ENCODE measurements at regions not wholly inside any gene's neighbourhood (a gene's known extent, or its start where the extent isn't known, plus 50 kb on each side); places are given as distances from the start of the nearest gene placed in this dataset.

DNA sequence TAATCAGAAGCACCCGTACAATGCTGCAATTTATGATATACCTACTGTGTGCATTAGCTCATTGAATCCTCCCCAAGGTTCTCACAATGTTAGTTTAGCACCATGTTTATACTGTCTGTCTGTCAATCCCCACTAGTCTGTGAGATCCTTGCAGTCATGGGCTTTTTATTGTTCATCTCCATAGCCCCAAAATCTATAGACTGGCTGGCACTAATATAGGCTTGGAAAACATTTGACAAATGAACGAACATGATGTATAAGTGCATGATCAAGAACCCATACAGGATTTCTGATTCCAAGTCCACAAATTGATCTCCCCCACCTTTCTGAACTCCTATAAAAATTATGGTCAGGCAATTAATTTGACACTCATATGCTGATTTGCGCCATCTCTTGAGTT, 290.0 kb downstream of the OMA1 start:
- Histone ChIP-seq H3K4me1 (no peaks in the 10 kb centered on the region), H3K27ac (no peak overlapping the region), H3K4me3 (no peak overlapping the region), H3K9me3 (no peaks in the 10 kb centered on the region), H3K27me3 (no peaks in the 10 kb centered on the region), H3K36me3 (no peaks in the 10 kb centered on the region)
- DNase-seq (no peak), ATAC-seq (no peak)
- intact Hi-C loops (cut with DNase I; ENCODE audit: low total_unique reads): no loop called here
- TF ChIP-seq CTCF (IDR thresholded peaks at IDR 0.05 in 4 of 5, conservative IDR thresholded peaks at IDR 0.05 in 1 of 5) (no peak), POLR2A (IDR thresholded peaks at IDR 0.05) (no peak)
- in situ Hi-C loops (cut with MboI; ENCODE audit: low sequenced_read_pairs in 4 of 4): no loop called here

GRCh38 chr1:58256041-58256440, 290.5 kb downstream of the OMA1 start:
- TF ChIP-seq POLR2A (IDR thresholded peaks at IDR 0.05) (no peak), CTCF (IDR thresholded peaks at IDR 0.05 in 4 of 5, conservative IDR thresholded peaks at IDR 0.05 in 1 of 5) (no peak)

DNA sequence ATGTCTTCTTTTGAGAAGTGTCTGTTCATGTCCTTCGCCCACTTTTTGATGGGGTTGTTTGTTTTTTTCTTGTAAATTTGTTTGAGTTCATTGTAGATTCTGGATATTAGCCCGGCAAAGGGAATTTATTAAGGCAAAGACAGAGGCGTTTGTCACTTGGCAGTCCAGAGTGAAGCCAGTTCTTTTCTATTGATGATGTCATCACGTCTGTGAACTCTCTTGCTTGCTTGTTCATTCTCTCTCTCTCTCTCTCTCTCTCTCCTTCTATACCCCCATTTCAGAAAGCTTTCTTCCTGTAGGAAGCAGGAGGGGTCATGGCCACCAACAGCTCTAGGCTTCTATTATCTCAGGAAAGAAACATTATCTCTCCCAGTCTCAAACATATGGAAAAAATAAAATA, 291.3 kb downstream of the OMA1 start:
- DNase-seq: no peak
- in situ Hi-C loops (cut with MboI; ENCODE audit: low sequenced_read_pairs in 4 of 4): no loop called here
- TF ChIP-seq POLR2A (IDR thresholded peaks at IDR 0.05) (no peak), CTCF (IDR thresholded peaks at IDR 0.05 in 4 of 5, conservative IDR thresholded peaks at IDR 0.05 in 1 of 5) (no peak)
- no peak overlapping the region for H3K4me3 ChIP-seq
- no peaks in the 10 kb centered on the region for H3K9me3 ChIP-seq
- intact Hi-C loops (cut with DNase I; ENCODE audit: low total_unique reads): no loop called here
- H3K27me3 ChIP-seq: peaks cover 0 to 1% (median 0%) of the 10 kb centered on the region in 3 donors
- no peak for ATAC-seq
- peaks cover 0 to 2% of the 10 kb centered on the region in 2 donors for H3K4me1 ChIP-seq
- no peak overlapping the region for H3K27ac ChIP-seq
- no peaks in the 10 kb centered on the region for H3K36me3 ChIP-seq

More at GRCh38 chr1:58256041-58256440, 290.5 kb downstream of the OMA1 start:
- no peaks in the 10 kb centered on the region for H3K27me3 ChIP-seq
- intact Hi-C loops (cut with DNase I; ENCODE audit: low total_unique reads): no loop called here
- ATAC-seq (no peak), DNase-seq (no peak)
- no peaks in the 10 kb centered on the region for H3K9me3 ChIP-seq
- H3K36me3 ChIP-seq: no peaks in the 10 kb centered on the region
- H3K4me3 ChIP-seq: no peak overlapping the region
- no peaks in the 10 kb centered on the region for H3K4me1 ChIP-seq
- no peak overlapping the region for H3K27ac ChIP-seq
- in situ Hi-C loops (cut with MboI; ENCODE audit: low sequenced_read_pairs in 4 of 4): no loop called here

DNA sequence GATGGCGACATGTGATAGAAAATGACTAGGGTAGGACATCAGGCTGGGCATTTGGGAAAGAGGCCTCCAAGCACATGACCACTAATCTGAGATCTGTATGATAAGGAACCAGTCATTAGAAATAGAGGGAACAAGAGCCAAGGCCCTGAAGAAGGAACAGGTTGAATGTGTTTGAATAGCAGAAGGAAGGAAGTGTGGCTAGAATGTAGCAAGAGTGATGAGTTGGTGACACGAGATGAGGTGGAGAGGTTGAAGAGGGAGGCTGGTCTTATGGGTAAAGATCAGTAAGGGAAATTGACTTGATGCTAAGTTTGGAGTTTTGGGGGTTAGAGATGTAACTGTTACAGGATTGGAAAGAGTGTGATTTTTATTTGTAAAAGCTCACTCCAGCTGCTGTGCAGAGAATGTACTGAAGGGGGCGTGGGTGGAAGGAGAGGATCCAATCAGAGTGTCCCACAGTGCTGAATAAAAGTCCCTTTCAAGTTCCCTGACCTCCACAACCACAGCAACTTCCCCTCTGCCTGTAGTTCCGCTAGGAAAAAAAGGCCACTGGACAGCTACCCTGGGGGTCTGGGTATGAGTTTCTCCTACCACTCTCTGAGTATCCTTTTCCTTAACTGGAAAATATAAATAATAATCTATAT, 295.0 kb downstream of the OMA1 start:
- DNase-seq (no peak), ATAC-seq (no peak)
- no peak overlapping the region for H3K27ac ChIP-seq
- intact Hi-C loops (cut with DNase I; ENCODE audit: low total_unique reads) (no loop called here), in situ Hi-C loops (cut with MboI; ENCODE audit: low sequenced_read_pairs in 4 of 4) (no loop called here)
- TF ChIP-seq POLR2A (IDR thresholded peaks at IDR 0.05): no peak
- TF ChIP-seq CTCF (IDR thresholded peaks at IDR 0.05 in 4 of 5, conservative IDR thresholded peaks at IDR 0.05 in 1 of 5): no peak
- H3K27me3 ChIP-seq: peaks cover 23 to 27% (median 27%) of the 10 kb centered on the region in 3 donors
- no peak overlapping the region for H3K4me3 ChIP-seq
- no peaks in the 10 kb centered on the region for H3K36me3 ChIP-seq
- no peaks in the 10 kb centered on the region for H3K9me3 ChIP-seq
- H3K4me1 ChIP-seq: peaks cover 18% of the 10 kb centered on the region in 2 donors

- intact Hi-C loops (cut with DNase I; ENCODE audit: low total_unique reads) (no loop called here), in situ Hi-C loops (cut with MboI; ENCODE audit: low sequenced_read_pairs in 4 of 4) (no loop called here)
- DNase-seq: no peak
- no peak for TF ChIP-seq CTCF (IDR thresholded peaks at IDR 0.05 in 4 of 5, conservative IDR thresholded peaks at IDR 0.05 in 1 of 5)
- no peak for TF ChIP-seq POLR2A (IDR thresholded peaks at IDR 0.05)
- H3K4me1 ChIP-seq: peaks cover 18% of the 10 kb centered on the region in 2 donors
- H3K27ac ChIP-seq: no peak overlapping the region
- ATAC-seq: no peak
- peaks cover 23 to 35% (median 27%) of the 10 kb centered on the region in 3 donors for H3K27me3 ChIP-seq
- no peaks in the 10 kb centered on the region for H3K36me3 ChIP-seq
- no peaks in the 10 kb centered on the region for H3K9me3 ChIP-seq
- H3K4me3 ChIP-seq: peak overlapping the region in 2 of 4 donors; percentile 19 to 49
Observed at GRCh38 chr1:58250587-58250948, 296.0 kb downstream of the OMA1 start.
